ENCODE measurements at regions not wholly inside any gene's neighbourhood (a gene's known extent, or its start where the extent isn't known, plus 50 kb on each side); places are given as distances from the start of the nearest gene placed in this dataset.

DNA sequence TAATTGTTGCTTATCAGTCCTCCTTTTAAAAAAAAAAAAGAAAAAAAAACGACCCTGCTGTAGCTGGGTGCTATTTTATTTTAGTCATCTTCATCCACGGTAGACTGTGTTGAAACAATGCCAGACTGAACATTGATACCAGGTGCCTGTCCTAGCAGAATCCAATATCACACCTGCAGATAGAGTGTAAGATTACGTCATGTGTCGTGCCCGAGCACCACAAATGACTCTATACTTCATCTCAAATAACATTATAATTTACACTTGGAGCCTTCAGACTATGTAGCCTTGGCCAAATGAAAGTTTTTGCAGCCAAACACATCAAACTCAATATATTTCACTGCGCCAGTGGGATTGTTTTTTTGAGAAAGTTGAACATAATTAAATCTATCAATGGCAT lies 410.6 kb downstream of the FGF9 start:
- TF ChIP-seq EZH2 (IDR thresholded peaks at IDR 0.05; ENCODE audit: borderline replicate concordance, insufficient read depth, low read depth, low read length, poor library complexity, severe bottlenecking): no peak
- TF ChIP-seq, protein P1, sequence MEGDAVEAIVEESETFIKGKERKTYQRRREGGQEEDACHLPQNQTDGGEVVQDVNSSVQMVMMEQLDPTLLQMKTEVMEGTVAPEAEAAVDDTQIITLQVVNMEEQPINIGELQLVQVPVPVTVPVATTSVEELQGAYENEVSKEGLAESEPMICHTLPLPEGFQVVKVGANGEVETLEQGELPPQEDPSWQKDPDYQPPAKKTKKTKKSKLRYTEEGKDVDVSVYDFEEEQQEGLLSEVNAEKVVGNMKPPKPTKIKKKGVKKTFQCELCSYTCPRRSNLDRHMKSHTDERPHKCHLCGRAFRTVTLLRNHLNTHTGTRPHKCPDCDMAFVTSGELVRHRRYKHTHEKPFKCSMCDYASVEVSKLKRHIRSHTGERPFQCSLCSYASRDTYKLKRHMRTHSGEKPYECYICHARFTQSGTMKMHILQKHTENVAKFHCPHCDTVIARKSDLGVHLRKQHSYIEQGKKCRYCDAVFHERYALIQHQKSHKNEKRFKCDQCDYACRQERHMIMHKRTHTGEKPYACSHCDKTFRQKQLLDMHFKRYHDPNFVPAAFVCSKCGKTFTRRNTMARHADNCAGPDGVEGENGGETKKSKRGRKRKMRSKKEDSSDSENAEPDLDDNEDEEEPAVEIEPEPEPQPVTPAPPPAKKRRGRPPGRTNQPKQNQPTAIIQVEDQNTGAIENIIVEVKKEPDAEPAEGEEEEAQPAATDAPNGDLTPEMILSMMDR (IDR thresholded peaks at IDR 0.05): no peak

All from B cell (primary cell).